Spleen (tissue), 7 donors: ENCODE measurements at regions not wholly inside any gene's neighbourhood (a gene's known extent, or its start where the extent isn't known, plus 50 kb on each side); places are given as distances from the start of the nearest gene placed in this dataset.

ENCODE experiments used
- CTCF ChIP-seq, 11 experiments: fragments of 200-600 bp in 7 of 11; fragments of 450-650 bp in 4 of 11; sonication (generic) in 4 of 11; IDR thresholded peaks in 8 of 11; conservative IDR thresholded peaks in 3 of 11; 1 replicate in 7 of 11; 2 replicates in 4 of 11; pipeline versions ENCODE4 v1.4.0 to v1.8.0; 2016 to 2021; ENCODE audit warnings: antibody characterized with exemption in 11 of 11, inconsistent platforms in 4 of 11, mild to moderate bottlenecking in 1 of 11
- POLR2A ChIP-seq, 3 donors: fragments of 450-650 bp; IDR thresholded peaks; one replicate each; pipeline ENCODE4 v1.5.1; 2017; ENCODE audit warnings: antibody characterized with exemption in 3 of 3, mild to moderate bottlenecking in 1 of 3
- donor health status: DM: no; HTN: no; CAD: no; lungs with moderate emphysema.
- donor health status: DM: no; HTN: no; CAD: no.
- donor health status: DM: no; HTN: no; CAD: no.

- no peak for TF ChIP-seq CTCF (IDR thresholded peaks at IDR 0.05 in 8 of 11, conservative IDR thresholded peaks at IDR 0.05 in 3 of 11)
- TF ChIP-seq POLR2A (IDR thresholded peaks at IDR 0.05) = no peak
These were observed 144.7 kb downstream of the NDUFA10 start for GRCh38 chr2:239880396-239880795.
